C4-2B (cell line): ENCODE measurements at regions not wholly inside any gene's neighbourhood (a gene's known extent, or its start where the extent isn't known, plus 50 kb on each side); places are given as distances from the start of the nearest gene placed in this dataset.
"Not testable (repeated sequence)": the region's sequence is repeated elsewhere in the genome, so short reads cannot be mapped to it uniquely, and the experiment has no call there.

Experiments
- ZFX ChIP-seq: fragments of 450-650 bp; IDR thresholded peaks from 2 replicates; pipeline ENCODE4 v1.6.1; 2017
- TF ChIP-seq, protein P1 (sequence below): fragments of 450-650 bp; conservative IDR thresholded peaks from 2 replicates; pipeline ENCODE4 v1.5.1; 2017; ENCODE audit warnings: mild to moderate bottlenecking

DNA sequence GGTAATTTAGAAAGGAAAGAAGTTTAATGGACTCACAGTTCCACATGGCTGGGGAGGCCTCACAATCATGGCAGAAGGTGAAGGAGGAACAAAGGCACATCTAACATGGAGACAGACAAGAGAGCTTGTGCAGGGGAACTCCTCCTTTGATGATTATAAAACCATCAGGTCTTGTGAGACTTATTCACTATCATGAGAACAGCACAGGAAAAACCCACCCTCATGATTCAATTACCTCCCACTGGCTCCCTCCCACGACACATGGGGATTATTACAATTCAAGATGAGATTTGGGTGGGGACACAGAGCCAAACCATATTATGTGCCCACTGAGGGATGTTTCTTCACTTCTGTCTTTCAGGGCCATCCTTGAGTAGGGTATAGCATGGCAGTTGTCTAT lies 54.9 kb upstream of the ATP6AP2 start:
- TF ChIP-seq, protein P1, sequence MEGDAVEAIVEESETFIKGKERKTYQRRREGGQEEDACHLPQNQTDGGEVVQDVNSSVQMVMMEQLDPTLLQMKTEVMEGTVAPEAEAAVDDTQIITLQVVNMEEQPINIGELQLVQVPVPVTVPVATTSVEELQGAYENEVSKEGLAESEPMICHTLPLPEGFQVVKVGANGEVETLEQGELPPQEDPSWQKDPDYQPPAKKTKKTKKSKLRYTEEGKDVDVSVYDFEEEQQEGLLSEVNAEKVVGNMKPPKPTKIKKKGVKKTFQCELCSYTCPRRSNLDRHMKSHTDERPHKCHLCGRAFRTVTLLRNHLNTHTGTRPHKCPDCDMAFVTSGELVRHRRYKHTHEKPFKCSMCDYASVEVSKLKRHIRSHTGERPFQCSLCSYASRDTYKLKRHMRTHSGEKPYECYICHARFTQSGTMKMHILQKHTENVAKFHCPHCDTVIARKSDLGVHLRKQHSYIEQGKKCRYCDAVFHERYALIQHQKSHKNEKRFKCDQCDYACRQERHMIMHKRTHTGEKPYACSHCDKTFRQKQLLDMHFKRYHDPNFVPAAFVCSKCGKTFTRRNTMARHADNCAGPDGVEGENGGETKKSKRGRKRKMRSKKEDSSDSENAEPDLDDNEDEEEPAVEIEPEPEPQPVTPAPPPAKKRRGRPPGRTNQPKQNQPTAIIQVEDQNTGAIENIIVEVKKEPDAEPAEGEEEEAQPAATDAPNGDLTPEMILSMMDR, result not testable (repeated sequence)
- not testable (repeated sequence) for TF ChIP-seq ZFX
